ENCODE measurements at regions not wholly inside any gene's neighbourhood (a gene's known extent, or its start where the extent isn't known, plus 50 kb on each side); places are given as distances from the start of the nearest gene placed in this dataset.

DNA sequence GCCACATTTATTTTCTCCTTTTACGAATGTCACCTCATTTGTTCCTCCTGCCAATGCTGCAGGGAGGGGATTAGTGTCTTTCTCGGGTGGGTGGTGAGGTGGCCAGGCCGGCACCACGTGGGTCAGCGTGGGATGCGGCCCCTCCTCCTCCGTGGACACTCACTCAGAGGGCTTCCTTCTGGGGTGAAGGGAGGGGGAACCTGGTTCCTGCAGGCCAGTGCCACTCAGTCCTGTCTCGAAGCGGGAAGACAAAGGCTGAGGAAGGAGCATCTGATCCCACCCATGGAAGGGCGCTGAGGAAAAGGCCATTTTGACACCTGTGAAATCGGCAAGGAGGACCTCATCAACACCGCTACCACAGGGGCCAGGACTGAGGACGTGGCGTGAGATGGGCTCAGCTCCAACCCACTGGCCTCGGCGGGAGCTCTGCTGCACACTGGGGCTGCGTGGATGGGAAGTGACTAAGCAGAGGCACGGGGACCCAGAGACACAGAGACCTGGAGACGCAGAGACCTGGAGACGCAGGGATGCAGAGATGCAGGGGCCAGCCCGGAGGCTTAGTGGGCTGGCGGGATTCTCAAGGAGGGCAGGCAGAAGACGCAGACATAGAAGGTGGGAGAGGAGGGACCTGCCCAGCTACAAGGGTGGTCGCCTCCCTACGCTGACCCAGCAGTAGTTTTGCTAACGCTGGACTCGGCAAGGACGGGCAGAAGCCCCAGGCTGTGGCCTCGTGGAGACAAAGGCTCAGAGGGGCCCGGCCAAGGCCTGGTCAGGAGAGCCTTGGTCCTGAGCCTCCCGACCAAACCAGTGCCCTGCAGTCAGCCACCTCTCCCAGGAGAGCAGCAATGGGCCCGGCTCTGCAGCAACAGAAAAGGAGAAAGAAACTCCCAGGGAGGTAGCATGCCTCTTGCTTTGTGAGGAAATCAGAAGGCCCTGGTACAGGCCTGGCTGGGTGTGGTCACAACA, 1071.2 kb downstream of the BRD1 start:
- Histone ChIP-seq H3K4me3 (no peak overlapping the region), H3K4me1 (no peaks in the 10 kb centered on the region), H3K9me3 (peaks cover 0 to 5% (median 0%) of the 10 kb centered on the region in 4 donors), H3K27ac (no peak overlapping the region), H3K27me3 (no peaks in the 10 kb centered on the region), H3K36me3 (peaks cover 0 to 12% (median 0%) of the 10 kb centered on the region in 3 donors)
- WGBS, 2 donors: 83% methylated on average over 32 of the region's 32 CpGs
- DNase-seq (ENCODE audit: low spot score in 2 of 2): peak in 1 of 2 donors; percentile 8
- TF ChIP-seq CTCF (IDR thresholded peaks at IDR 0.05): no peak
- TF ChIP-seq EP300 (IDR thresholded peaks at IDR 0.05): no peak
- TF ChIP-seq POLR2A (IDR thresholded peaks at IDR 0.05): no peak

GRCh38 chr22:48755059-48755949, 1072.4 kb downstream of the BRD1 start:
- no peak for DNase-seq (ENCODE audit: low spot score in 2 of 2)
- Histone ChIP-seq H3K4me1 (no peaks in the 10 kb centered on the region), H3K36me3 (peaks cover 0 to 22% (median 0%) of the 10 kb centered on the region in 3 donors), H3K9me3 (no peaks in the 10 kb centered on the region), H3K27me3 (no peaks in the 10 kb centered on the region), H3K27ac (no peak overlapping the region), H3K4me3 (no peak overlapping the region)
- WGBS, 2 donors: 89 to 91% methylated on average over 18 to 19 of the region's 19 CpGs
- TF ChIP-seq POLR2A (IDR thresholded peaks at IDR 0.05) (no peak), EP300 (IDR thresholded peaks at IDR 0.05) (no peak), CTCF (IDR thresholded peaks at IDR 0.05) (no peak)

GRCh38 chr22:48754611-48755058, 1073.0 kb downstream of the BRD1 start:
- Histone ChIP-seq H3K4me1 (no peaks in the 10 kb centered on the region), H3K9me3 (no peaks in the 10 kb centered on the region), H3K4me3 (no peak overlapping the region), H3K27ac (no peak overlapping the region), H3K36me3 (peaks cover 0 to 28% (median 0%) of the 10 kb centered on the region in 3 donors), H3K27me3 (no peaks in the 10 kb centered on the region)
- 75 to 87% methylated on average over 6 to 9 of the region's 10 CpGs for WGBS, 2 donors
- no peak for DNase-seq (ENCODE audit: low spot score in 2 of 2)
- TF ChIP-seq POLR2A (IDR thresholded peaks at IDR 0.05) (no peak), CTCF (IDR thresholded peaks at IDR 0.05) (no peak), EP300 (IDR thresholded peaks at IDR 0.05) (no peak)

DNA sequence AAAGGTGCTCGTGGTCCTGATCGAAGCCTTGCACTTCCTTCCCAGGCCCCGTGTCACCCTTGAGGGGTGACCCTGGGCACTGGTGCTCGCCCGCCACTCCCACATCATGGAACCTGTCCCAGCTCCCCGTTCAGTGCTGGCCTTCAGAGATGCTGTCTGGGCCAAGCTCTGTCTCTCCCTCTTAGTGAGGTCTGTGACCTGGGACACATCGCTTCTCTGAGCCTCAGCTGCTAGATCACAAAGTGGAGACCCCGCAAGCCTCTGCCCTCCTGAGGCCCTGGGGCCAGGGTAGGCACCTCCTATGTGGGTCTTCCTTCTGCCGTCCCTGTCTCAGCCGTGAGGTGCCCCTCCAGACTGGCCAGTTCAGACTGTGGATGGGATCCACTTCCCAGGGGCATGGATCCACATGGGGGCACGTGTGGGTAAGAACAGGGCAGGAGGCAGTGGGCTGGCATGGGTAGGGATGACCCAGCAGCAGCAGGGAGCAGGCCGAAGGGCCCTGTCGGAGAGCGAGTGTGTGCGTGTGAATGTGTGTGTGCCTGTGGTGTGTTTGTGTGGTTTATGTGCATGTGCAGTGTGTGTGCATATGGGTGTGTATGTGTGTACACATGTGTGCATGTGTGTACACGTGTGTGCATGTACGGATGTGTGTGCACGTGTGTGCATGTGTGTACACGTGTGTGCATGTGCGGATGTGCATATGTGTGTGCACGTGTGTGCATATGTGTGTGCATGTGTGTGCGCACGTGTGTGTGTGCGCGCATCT, 1073.7 kb downstream of the BRD1 start:
- DNase-seq (ENCODE audit: low spot score in 2 of 2): no peak
- Histone ChIP-seq H3K9me3 (no peaks in the 10 kb centered on the region), H3K36me3 (peaks cover 0 to 31% (median 0%) of the 10 kb centered on the region in 3 donors), H3K27ac (no peak overlapping the region), H3K27me3 (no peaks in the 10 kb centered on the region), H3K4me1 (no peaks in the 10 kb centered on the region), H3K4me3 (no peak overlapping the region)
- 86 to 90% methylated on average over 20 to 23 of the region's 25 CpGs for WGBS, 2 donors
- TF ChIP-seq POLR2A (IDR thresholded peaks at IDR 0.05): no peak
- no peak for TF ChIP-seq EP300 (IDR thresholded peaks at IDR 0.05)
- no peak for TF ChIP-seq CTCF (IDR thresholded peaks at IDR 0.05)

Measured in tibial nerve (tissue), 4 donors.